HG03565 (cell line): ENCODE measurements at regions not wholly inside any gene's neighbourhood (a gene's known extent, or its start where the extent isn't known, plus 50 kb on each side); places are given as distances from the start of the nearest gene placed in this dataset.
"Not testable (repeated sequence)": the region's sequence is repeated elsewhere in the genome, so short reads cannot be mapped to it uniquely, and the experiment has no call there.

ENCODE experiments used
- ATAC-seq: cut with Tn5 transposase; IDR thresholded peaks from one replicate; pipeline ENCODE4 v1.9.1; 2021; ENCODE audit warnings: mild to moderate bottlenecking, moderate library complexity; ENCODE audit not compliant: unreplicated experiment

- ATAC-seq = no peak
Observed at GRCh38 chr4:12961713-12962112, 522.4 kb downstream of the RAB28 start.

GRCh38 chr4:12958436-12958835 lies 525.7 kb downstream of the RAB28 start:
- ATAC-seq = no peak

- ATAC-seq = no peak
Observed at GRCh38 chr4:12957108-12957507, 527.0 kb downstream of the RAB28 start.

- ATAC-seq = no peak
Observed at GRCh38 chr4:12956026-12956425, 528.1 kb downstream of the RAB28 start.

GRCh38 chr4:12949719-12950490 lies 534.2 kb downstream of the RAB28 start:
- no peak for ATAC-seq

GRCh38 chr4:12943069-12943468 lies 541.1 kb downstream of the RAB28 start:
- no peak for ATAC-seq

DNA sequence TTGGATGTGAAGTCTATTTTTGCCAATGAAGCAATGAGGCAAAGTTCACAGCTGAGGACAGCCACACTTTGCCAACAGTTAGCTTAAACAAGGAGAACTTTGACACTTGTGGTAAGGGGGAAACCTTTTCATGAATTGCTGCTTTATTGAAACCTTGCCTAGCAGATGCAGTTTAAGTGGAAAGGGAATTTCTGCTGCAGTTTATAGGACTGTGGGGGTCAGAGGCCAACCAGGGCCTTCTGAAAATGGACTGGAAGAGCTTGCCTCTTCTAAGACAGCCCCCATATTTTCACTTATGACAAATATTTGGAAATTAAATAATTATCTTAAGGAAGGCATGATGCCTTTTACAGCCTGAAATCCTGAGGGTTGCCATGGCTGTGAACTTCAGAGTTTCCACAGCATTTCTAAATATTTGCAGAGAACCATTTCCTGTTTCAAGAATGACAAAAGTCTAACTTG lies 550.3 kb downstream of the RAB28 start:
- ATAC-seq = no peak

DNA sequence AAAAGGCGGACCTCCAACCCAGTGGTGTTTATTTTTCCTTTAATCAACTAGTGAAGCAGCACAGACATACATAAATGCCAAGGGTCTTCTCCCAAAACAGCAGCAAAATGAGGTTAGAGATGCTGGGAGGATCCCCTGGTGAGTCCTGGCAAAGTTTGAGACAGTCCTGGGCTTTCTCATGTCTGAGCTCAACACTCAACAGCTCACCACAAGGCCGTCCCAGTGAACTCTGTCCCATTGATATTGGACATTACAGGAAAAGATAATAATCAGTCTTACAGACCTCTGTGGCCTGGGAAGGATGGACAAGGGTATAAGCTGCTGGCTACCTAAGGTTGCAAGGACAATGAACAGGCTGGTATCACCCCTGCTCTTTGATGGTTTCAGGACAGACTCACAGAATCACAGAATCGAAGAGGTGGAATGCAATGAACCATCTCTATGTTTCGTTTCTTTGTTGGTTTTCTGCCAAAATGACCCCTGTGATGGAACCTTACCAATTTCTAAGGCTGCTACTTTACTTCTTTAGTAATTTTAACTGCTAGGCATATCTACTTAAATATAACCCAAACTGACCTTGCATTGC lies 551.8 kb downstream of the RAB28 start:
- no peak for ATAC-seq

GRCh38 chr4:12929784-12930183 lies 554.4 kb downstream of the RAB28 start:
- ATAC-seq = no peak

- ATAC-seq = no peak
Observed at GRCh38 chr4:12928751-12929150, 555.4 kb downstream of the RAB28 start.

DNA sequence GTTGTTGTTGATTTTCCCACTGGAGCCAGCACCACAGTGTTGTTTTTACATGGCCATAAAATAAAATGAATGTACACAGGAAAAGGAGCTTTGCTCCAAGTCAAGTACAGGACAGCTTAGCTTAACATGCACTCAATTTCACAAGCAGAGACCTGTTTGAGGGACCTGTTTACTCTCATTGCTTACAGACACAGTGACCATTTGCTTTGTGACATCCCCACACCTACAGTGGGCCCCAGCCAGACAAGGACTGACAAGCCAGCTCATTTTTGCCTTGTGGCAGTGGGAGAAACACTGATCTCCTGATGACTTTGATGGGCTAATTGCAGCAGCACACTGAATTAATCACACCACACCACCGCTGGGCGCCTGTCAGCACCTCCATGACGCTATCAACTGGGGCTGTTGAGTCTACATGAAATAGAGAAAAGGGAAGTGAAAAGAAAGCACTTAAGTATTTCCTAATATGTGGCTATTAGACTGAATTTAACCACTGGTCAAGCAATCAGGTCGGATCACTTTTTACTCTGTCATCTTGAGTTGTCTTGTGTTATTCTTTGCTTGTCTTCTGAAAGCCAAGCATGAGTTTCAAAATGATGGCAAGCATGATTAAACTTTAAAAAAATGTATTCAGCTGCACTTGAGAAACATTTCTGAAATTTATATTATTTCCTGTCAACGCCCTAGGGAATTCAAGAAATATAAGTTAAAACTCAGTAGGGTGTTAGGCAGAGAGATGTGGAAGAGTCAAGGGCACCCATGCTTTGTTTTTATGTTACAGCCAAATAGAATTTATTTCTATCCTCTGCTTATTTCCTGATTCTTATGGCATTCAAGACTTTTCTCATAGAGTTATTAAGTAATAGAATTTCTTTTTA lies 557.7 kb downstream of the RAB28 start:
- ATAC-seq = peak; percentile 64

DNA sequence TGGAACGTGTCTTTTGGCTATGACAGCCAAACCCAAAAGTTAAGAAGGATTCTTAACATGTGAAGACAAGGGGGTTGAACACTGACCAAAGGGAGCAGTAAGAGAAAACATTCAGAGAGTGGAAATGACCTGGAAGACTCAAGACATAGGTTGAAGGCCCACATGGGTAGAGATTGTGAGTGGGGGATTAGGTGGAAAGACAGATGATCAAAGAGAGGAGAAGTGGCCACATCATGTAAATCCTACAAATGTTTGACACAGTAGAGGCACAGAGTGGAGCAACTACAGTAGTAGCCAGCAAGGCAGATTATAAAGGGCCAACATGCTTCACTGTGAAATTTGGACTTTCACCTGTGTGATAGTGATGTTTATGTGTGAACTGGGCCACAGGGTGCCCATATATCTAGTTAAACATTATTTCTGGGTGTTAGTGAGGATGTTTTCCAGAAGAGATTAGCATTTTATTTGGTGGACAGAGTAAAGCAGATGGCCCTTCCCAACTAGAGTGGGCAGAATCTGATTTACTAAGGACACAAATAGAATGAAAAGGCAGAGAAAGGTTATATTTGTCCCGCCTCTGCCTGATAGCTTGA lies 559.3 kb downstream of the RAB28 start:
- no peak for ATAC-seq

DNA sequence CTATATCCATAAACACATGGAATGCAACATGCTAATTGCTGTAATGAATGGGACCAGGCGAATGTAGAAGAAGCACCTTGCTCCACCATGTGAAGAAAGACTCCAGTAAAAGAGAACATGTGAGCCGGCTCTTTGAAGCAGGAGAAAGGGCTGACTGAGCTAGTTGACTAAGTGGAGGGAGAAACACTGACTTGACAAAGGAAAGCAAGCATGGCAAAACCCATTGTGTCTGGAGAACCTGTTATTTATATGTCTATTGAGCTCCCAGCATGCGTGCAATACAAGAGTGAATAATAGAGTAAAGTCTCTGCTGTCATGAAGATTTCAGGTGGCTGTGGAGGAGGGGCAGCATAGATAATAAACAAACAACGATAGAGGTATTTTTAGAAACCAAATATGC lies 559.9 kb downstream of the RAB28 start:
- ATAC-seq = no peak

DNA sequence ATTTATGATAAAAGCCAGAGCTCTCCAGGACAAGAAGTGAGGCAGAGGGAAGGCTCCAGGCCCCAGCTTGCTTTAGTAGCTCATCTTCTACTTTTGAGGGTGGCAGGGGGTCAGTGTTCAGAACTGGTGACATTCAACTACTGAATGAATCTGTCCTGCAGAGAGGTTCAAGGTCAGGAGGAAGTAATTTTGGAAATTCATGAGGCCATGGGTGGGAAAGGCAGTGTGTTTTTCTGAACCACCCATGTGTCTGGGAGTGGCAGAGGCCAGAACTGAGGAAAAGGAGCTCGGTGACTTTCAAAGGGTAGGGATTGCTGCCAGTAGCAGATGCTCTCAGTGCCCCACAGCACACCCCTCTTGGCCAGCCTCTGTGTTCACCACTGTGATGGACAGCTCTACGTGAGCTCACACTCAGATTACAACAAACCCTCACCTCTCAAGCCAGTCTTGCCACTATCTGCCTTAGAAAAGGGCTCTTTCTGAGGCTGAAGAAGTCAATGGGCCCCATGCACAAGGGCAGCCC lies 571.2 kb downstream of the RAB28 start:
- ATAC-seq = no peak

DNA sequence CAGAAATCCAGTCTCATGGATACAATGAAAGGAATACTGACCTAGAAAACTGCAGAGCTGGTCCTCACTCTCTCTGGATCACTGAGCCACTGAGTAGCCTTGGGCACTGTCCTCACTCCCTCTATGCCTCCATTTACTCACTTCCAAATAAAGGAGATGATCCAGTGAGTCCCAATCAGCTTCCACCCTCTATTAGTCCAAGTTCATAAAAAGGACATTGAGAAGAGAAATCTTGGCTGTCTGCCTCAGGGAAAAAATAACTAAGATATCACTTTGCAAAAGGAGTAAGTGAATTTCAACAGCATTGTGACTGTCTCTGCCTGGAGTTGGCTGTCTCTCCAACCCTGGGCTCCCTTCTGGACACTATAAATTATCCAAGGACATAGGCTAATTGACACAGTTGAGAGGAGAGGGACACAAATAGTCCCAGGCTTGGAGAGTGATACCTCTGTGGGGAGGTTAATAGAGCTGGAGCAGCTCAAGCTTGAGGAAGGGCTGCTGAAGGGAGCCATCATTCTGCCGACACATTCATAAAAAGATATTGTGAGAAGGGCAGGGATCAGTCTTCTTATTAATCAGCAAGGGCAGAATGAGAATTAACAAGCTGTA lies 572.3 kb downstream of the RAB28 start:
- no peak for ATAC-seq

- ATAC-seq = not testable (repeated sequence)
Observed at GRCh38 chr4:12903640-12904039, 580.5 kb downstream of the RAB28 start.

DNA sequence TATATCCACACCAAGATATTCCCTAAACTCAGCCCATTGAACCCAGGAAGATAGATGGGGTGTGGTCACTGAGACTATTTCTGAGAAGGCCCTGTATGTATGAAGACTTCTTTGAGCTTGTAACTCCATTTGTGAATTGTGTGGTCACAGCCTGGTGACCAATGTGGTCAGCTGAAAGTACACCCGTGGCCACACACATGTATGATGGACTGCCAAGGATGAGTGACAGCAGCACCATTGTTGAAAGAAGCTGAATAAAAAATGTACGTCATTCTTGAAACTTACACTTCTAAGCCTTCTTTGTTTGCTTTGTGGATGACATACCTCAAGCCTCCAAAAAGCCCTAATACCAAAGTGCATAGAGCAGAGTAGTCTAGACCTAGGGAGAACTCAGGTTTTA lies 581.4 kb downstream of the RAB28 start:
- no peak for ATAC-seq

- ATAC-seq = no peak
Observed at GRCh38 chr4:12897954-12898353, 586.2 kb downstream of the RAB28 start.

DNA sequence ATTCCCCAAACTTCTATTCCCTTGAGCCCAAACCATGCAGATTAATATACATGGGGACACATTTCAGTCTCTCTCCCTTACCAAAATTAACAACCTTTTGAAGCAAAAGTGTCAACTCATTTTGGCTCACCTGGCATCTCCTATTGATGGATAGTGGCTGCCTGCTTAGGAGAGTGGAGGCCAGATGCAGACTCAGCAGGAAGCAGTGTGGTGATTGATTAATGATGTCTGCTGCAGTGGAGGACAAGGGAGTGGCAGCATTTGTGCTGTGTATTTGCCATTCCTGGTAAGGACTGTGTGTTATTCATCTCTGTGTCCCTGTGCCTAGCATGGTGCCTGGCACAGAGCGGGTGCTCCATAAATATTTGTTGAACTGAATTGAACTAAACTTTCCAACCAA lies 590.1 kb downstream of the RAB28 start:
- no peak for ATAC-seq

DNA sequence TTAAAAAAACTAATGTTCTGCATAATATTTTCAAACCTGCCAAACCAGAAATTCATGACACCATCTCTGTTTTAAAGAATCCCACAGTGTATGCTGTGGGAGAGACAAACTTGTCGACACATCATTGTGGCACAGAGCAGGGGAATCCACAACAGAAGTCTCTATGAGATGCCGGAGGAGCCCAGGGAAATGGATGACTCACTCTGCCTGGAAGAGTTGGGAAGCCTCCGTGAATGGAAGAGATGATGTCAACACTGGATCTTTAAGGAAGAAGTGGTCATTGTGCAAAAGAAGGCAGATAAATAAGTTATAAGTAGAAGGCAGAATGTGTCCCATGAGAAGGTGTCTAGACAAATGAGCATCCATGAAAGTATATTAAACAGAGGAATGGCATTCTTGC lies 595.1 kb downstream of the RAB28 start:
- ATAC-seq = no peak
